Kidney (tissue), 13 donors: ENCODE measurements at regions not wholly inside any gene's neighbourhood (a gene's known extent, or its start where the extent isn't known, plus 50 kb on each side); places are given as distances from the start of the nearest gene placed in this dataset.

ENCODE experiments used
- DNase-seq, 5 donors: peaks; one replicate each; pipeline ENCODE4 v3.0.0-alpha.2; 2013 to 2020
- FAIRE-seq: peaks from 2 replicates; lab custom pipeline; 2012; peaks lifted over from hg19 to GRCh38; lab: Jason Lieb, UNC
- H3K27ac ChIP-seq, 2 donors: one replicate each; pipeline ENCODE4 v1.7.0; 2013; ENCODE audit warnings: low read depth in 2 of 2, low read length in 2 of 2, inconsistent platforms in 1 of 2
- H3K27me3 ChIP-seq: one replicate; pipeline ENCODE4 v1.7.1; 2013; ENCODE audit warnings: low read length, inconsistent platforms; ENCODE audit not compliant: control insufficient read depth, insufficient read depth
- H3K36me3 ChIP-seq, 3 donors: one replicate each; pipeline versions ENCODE4 v1.7.0 to v1.7.1; 2013; ENCODE audit warnings: low read length in 3 of 3, control low read depth in 1 of 3, inconsistent platforms in 1 of 3; ENCODE audit not compliant: insufficient read depth in 3 of 3, control insufficient read depth in 2 of 3
- H3K4me1 ChIP-seq, 3 donors: one replicate each; pipeline versions ENCODE4 v1.7.0 to v1.7.1; 2013; ENCODE audit warnings: low read length in 3 of 3, inconsistent platforms in 1 of 3, low read depth in 1 of 3; ENCODE audit not compliant: control insufficient read depth in 2 of 3, insufficient read depth in 2 of 3
- H3K4me3 ChIP-seq, 3 donors: one replicate each; pipeline versions ENCODE4 v1.7.0 to v1.8.1; 2013; ENCODE audit warnings: low read length in 3 of 3, control low read depth in 1 of 3, inconsistent platforms in 1 of 3
- H3K9ac ChIP-seq, 3 donors: one replicate each; pipeline versions ENCODE4 v1.7.0 to v1.7.1; 2013; ENCODE audit warnings: low read length in 3 of 3, control low read depth in 1 of 3, inconsistent platforms in 1 of 3
- H3K9me3 ChIP-seq, 3 donors: one replicate each; pipeline versions ENCODE4 v1.7.0 to v1.7.1; 2013; ENCODE audit warnings: low read length in 3 of 3, control low read depth in 1 of 3, inconsistent platforms in 1 of 3; ENCODE audit not compliant: control insufficient read depth in 2 of 3, insufficient read depth in 1 of 3
- CTCF ChIP-seq: IDR thresholded peaks from 3 replicates; pipeline ENCODE4 v1.5.1; 2012; ENCODE audit warnings: mild to moderate bottlenecking, moderate library complexity, borderline replicate concordance; ENCODE audit not compliant: insufficient read depth; ENCODE audit errors: extremely low read depth
- intact Hi-C: fragments of 100-400 bp; cut with DNase I; formaldehyde crosslinking; loops from one replicate; pipeline ENCODE4 v1.11.1; 2022
- donor health status: control.
- donor health status: control.
- donor health status: control.
- donor health status: control.
- donor health status: control.
- donor health status: DM: yes; HTN: yes; CAD: no.
- donor health status: Normal renal cell carcinoma (clear cell type).

- DNase-seq: peak in 1 of 5 donors; percentile 24
- Histone ChIP-seq H3K27me3 (no peaks in the 10 kb centered on the region), H3K9ac (no peak overlapping the region), H3K36me3 (no peaks in the 10 kb centered on the region), H3K4me3 (no peak overlapping the region), H3K4me1 (no peaks in the 10 kb centered on the region), H3K27ac (no peak overlapping the region), H3K9me3 (no peaks in the 10 kb centered on the region)
- peak; percentile 30 for TF ChIP-seq CTCF
- FAIRE-seq: no peak
- intact Hi-C loops: no loop called here
These were observed 895.1 kb downstream of the PCDH18 start for GRCh38 chr4:136637071-136637777.

GRCh38 chr4:136636155-136636554 lies 896.1 kb downstream of the PCDH18 start:
- intact Hi-C loops: no loop called here
- TF ChIP-seq CTCF: no peak
- no peak overlapping the region for H3K27ac ChIP-seq
- H3K9ac ChIP-seq: no peak overlapping the region
- no peaks in the 10 kb centered on the region for H3K4me1 ChIP-seq
- no peaks in the 10 kb centered on the region for H3K36me3 ChIP-seq
- no peak overlapping the region for H3K4me3 ChIP-seq
- H3K9me3 ChIP-seq: no peaks in the 10 kb centered on the region
- DNase-seq (no peak), FAIRE-seq (no peak)
- H3K27me3 ChIP-seq: no peaks in the 10 kb centered on the region

GRCh38 chr4:136634121-136634520 lies 898.2 kb downstream of the PCDH18 start:
- no peaks in the 10 kb centered on the region for H3K27me3 ChIP-seq
- FAIRE-seq: no peak
- H3K9me3 ChIP-seq: no peaks in the 10 kb centered on the region
- no peaks in the 10 kb centered on the region for H3K36me3 ChIP-seq
- DNase-seq: no peak
- H3K4me1 ChIP-seq: no peaks in the 10 kb centered on the region
- TF ChIP-seq CTCF: no peak
- no peak overlapping the region for H3K27ac ChIP-seq
- no peak overlapping the region for H3K4me3 ChIP-seq
- intact Hi-C loops: no loop called here
- no peak overlapping the region for H3K9ac ChIP-seq
